ENCODE measurements at regions not wholly inside any gene's neighbourhood (a gene's known extent, or its start where the extent isn't known, plus 50 kb on each side); places are given as distances from the start of the nearest gene placed in this dataset.
"Not testable (repeated sequence)": the region's sequence is repeated elsewhere in the genome, so short reads cannot be mapped to it uniquely, and the experiment has no call there.

- no peak for DNase-seq
Observed at GRCh38 chr18:75895135-75895534, 467.6 kb upstream of the SMIM21 start.

- DNase-seq = no peak
Observed at GRCh38 chr18:75884728-75885127, 457.2 kb upstream of the SMIM21 start.

- no peak for DNase-seq
Observed at GRCh38 chr18:75880925-75881504, 453.5 kb upstream of the SMIM21 start.

GRCh38 chr18:75880266-75880665 is 452.8 kb upstream of the SMIM21 start:
- no peak for DNase-seq

- DNase-seq = no peak
Observed at GRCh38 chr18:75879196-75879595, 451.7 kb upstream of the SMIM21 start.

GRCh38 chr18:75875559-75875958 is 448.1 kb upstream of the SMIM21 start:
- no peak for DNase-seq

- no peak for DNase-seq
Observed at GRCh38 chr18:75874401-75875089, 447.0 kb upstream of the SMIM21 start.

- no peak for DNase-seq
Observed at GRCh38 chr18:75871596-75871995, 444.1 kb upstream of the SMIM21 start.

GRCh38 chr18:75869162-75869561 is 441.7 kb upstream of the SMIM21 start:
- DNase-seq = no peak

GRCh38 chr18:75868031-75868430 is 440.5 kb upstream of the SMIM21 start:
- DNase-seq = no peak

GRCh38 chr18:75865639-75866038 is 438.1 kb upstream of the SMIM21 start:
- DNase-seq = no peak

- DNase-seq = no peak
Observed at GRCh38 chr18:75864816-75865215, 437.3 kb upstream of the SMIM21 start.

GRCh38 chr18:75863696-75864095 is 436.2 kb upstream of the SMIM21 start:
- DNase-seq = no peak

GRCh38 chr18:75862458-75862857 is 435.0 kb upstream of the SMIM21 start:
- no peak for DNase-seq

GRCh38 chr18:75860166-75860565 is 432.7 kb upstream of the SMIM21 start:
- no peak for DNase-seq

- no peak for DNase-seq
Observed at GRCh38 chr18:75859533-75859932, 432.0 kb upstream of the SMIM21 start.

- no peak for DNase-seq
Observed at GRCh38 chr18:75858754-75859153, 431.3 kb upstream of the SMIM21 start.

- DNase-seq = no peak
Observed at GRCh38 chr18:75857558-75857957, 430.1 kb upstream of the SMIM21 start.

- no peak for DNase-seq
Observed at GRCh38 chr18:75854808-75855207, 427.3 kb upstream of the SMIM21 start.

GRCh38 chr18:75854174-75854573 is 426.7 kb upstream of the SMIM21 start:
- no peak for DNase-seq

GRCh38 chr18:75846321-75846720 is 418.8 kb upstream of the SMIM21 start:
- no peak for DNase-seq

- no peak for DNase-seq
Observed at GRCh38 chr18:75845413-75845812, 417.9 kb upstream of the SMIM21 start.

- no peak for DNase-seq
Observed at GRCh38 chr18:75844146-75844545, 416.6 kb upstream of the SMIM21 start.

- no peak for DNase-seq
Observed at GRCh38 chr18:75840131-75840530, 412.6 kb upstream of the SMIM21 start.

GRCh38 chr18:75839686-75840085 is 412.2 kb upstream of the SMIM21 start:
- DNase-seq = not testable (repeated sequence)
